ENCODE measurements at regions not wholly inside any gene's neighbourhood (a gene's known extent, or its start where the extent isn't known, plus 50 kb on each side); places are given as distances from the start of the nearest gene placed in this dataset.
"Not testable (repeated sequence)": the region's sequence is repeated elsewhere in the genome, so short reads cannot be mapped to it uniquely, and the experiment has no call there.

- Histone ChIP-seq H3K27me3 (ENCODE audit: control insufficient read depth in 3 of 3, insufficient read depth in 3 of 3, low read length in 3 of 3) (no peaks in the 10 kb centered on the region), H3K9ac (ENCODE audit: low read depth in 1 of 3, low read length in 3 of 3) (no peak overlapping the region)
Measured at GRCh38 chr1:182331387-182331786, 60.2 kb downstream of the GLUL start.

GRCh38 chr1:182330303-182330702 is 61.3 kb downstream of the GLUL start:
- Histone ChIP-seq H3K9me3 (ENCODE audit: control insufficient read depth in 3 of 3, low read length in 3 of 3) (no peaks in the 10 kb centered on the region), H3K4me3 (ENCODE audit: low read length in 3 of 3) (no peak overlapping the region), H3K36me3 (ENCODE audit: control insufficient read depth in 3 of 3, insufficient read depth in 3 of 3, low read length in 3 of 3) (no peaks in the 10 kb centered on the region), H3K9ac (ENCODE audit: low read depth in 1 of 3, low read length in 3 of 3) (no peak overlapping the region), H3K27ac (ENCODE audit: low read depth, low read length) (no peak overlapping the region), H3K4me1 (ENCODE audit: control insufficient read depth in 3 of 3, insufficient read depth in 3 of 3, low read length in 3 of 3) (no peaks in the 10 kb centered on the region), H3K27me3 (ENCODE audit: control insufficient read depth in 3 of 3, insufficient read depth in 3 of 3, low read length in 3 of 3) (no peaks in the 10 kb centered on the region)

More at GRCh38 chr1:182331387-182331786, 60.2 kb downstream of the GLUL start:
- H3K36me3 ChIP-seq (ENCODE audit: control insufficient read depth in 3 of 3, insufficient read depth in 3 of 3, low read length in 3 of 3) = no peaks in the 10 kb centered on the region
- H3K4me3 ChIP-seq (ENCODE audit: low read length in 3 of 3) = no peak overlapping the region
- peaks cover 0 to 7% (median 0%) of the 10 kb centered on the region in 3 donors for H3K4me1 ChIP-seq (ENCODE audit: control insufficient read depth in 3 of 3, insufficient read depth in 3 of 3, low read length in 3 of 3)
- no peaks in the 10 kb centered on the region for H3K9me3 ChIP-seq (ENCODE audit: control insufficient read depth in 3 of 3, low read length in 3 of 3)
- no peak overlapping the region for H3K27ac ChIP-seq (ENCODE audit: low read depth, low read length)

DNA sequence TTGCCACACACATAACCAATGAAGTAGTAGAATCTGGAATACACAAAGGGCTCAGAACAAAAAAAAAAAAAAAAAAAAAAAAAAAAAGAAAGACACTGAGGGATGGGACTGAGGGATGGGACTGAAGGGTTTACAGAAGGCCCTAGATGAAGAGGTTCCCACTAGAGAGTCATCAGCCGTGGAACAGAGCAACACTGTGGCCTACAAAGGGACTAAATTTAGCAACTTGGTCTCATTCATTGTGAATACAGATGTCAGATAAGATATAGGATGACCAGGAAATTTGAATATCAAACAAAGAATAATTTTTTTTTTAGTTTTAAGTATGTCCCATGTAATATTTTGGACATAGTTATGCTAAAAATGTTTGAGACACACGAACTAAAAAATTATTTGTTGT is 62.1 kb downstream of the GLUL start:
- Histone ChIP-seq H3K27ac (ENCODE audit: low read depth, low read length) (no peak overlapping the region), H3K9me3 (ENCODE audit: control insufficient read depth in 3 of 3, low read length in 3 of 3) (no peaks in the 10 kb centered on the region), H3K36me3 (ENCODE audit: control insufficient read depth in 3 of 3, insufficient read depth in 3 of 3, low read length in 3 of 3) (no peaks in the 10 kb centered on the region), H3K4me3 (ENCODE audit: low read length in 3 of 3) (no peak overlapping the region), H3K27me3 (ENCODE audit: control insufficient read depth in 3 of 3, insufficient read depth in 3 of 3, low read length in 3 of 3) (no peaks in the 10 kb centered on the region), H3K9ac (ENCODE audit: low read depth in 1 of 3, low read length in 3 of 3) (no peak overlapping the region), H3K4me1 (ENCODE audit: control insufficient read depth in 3 of 3, insufficient read depth in 3 of 3, low read length in 3 of 3) (no peaks in the 10 kb centered on the region)

- H3K9me3 ChIP-seq (ENCODE audit: control insufficient read depth in 3 of 3, low read length in 3 of 3) = no peaks in the 10 kb centered on the region
- H3K27ac ChIP-seq (ENCODE audit: low read depth, low read length) = no peak overlapping the region
- no peaks in the 10 kb centered on the region for H3K36me3 ChIP-seq (ENCODE audit: control insufficient read depth in 3 of 3, insufficient read depth in 3 of 3, low read length in 3 of 3)
- no peak overlapping the region for H3K9ac ChIP-seq (ENCODE audit: low read depth in 1 of 3, low read length in 3 of 3)
- no peaks in the 10 kb centered on the region for H3K27me3 ChIP-seq (ENCODE audit: control insufficient read depth in 3 of 3, insufficient read depth in 3 of 3, low read length in 3 of 3)
- H3K4me3 ChIP-seq (ENCODE audit: low read length in 3 of 3) = no peak overlapping the region
- H3K4me1 ChIP-seq (ENCODE audit: control insufficient read depth in 3 of 3, insufficient read depth in 3 of 3, low read length in 3 of 3) = no peaks in the 10 kb centered on the region
Measured at GRCh38 chr1:182328591-182328990, 63.0 kb downstream of the GLUL start.

DNA sequence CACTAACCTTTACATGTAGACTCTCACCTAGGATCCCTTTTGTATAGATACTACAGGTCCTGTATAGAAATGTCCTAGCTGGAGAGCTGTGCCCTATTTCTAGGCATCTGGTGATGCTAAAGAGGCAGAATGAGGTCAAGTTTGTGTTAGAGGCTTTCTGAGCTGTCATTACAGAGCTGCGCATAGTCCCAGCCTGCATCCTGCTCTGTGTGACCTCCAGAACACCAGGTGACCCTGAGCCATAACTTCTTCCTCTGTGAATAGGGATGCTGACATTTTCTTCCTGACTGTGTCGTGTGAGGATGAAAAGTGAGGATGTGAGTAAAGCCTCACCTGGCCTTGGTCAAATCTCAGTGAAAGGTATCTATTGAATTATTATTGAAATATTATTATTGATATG is 66.3 kb downstream of the GLUL start:
- Histone ChIP-seq H3K4me1 (ENCODE audit: control insufficient read depth in 3 of 3, insufficient read depth in 3 of 3, low read length in 3 of 3) (no peaks in the 10 kb centered on the region), H3K27me3 (ENCODE audit: control insufficient read depth in 3 of 3, insufficient read depth in 3 of 3, low read length in 3 of 3) (no peaks in the 10 kb centered on the region), H3K27ac (ENCODE audit: low read depth, low read length) (no peak overlapping the region), H3K9me3 (ENCODE audit: control insufficient read depth in 3 of 3, low read length in 3 of 3) (no peaks in the 10 kb centered on the region), H3K9ac (ENCODE audit: low read depth in 1 of 3, low read length in 3 of 3) (no peak overlapping the region), H3K36me3 (ENCODE audit: control insufficient read depth in 3 of 3, insufficient read depth in 3 of 3, low read length in 3 of 3) (no peaks in the 10 kb centered on the region), H3K4me3 (ENCODE audit: low read length in 3 of 3) (no peak overlapping the region)

- H3K27ac ChIP-seq (ENCODE audit: low read depth, low read length); H3K4me3 ChIP-seq (ENCODE audit: low read length in 3 of 3); H3K36me3 ChIP-seq (ENCODE audit: control insufficient read depth in 3 of 3, insufficient read depth in 3 of 3, low read length in 3 of 3); H3K9me3 ChIP-seq (ENCODE audit: control insufficient read depth in 3 of 3, low read length in 3 of 3); H3K27me3 ChIP-seq (ENCODE audit: control insufficient read depth in 3 of 3, insufficient read depth in 3 of 3, low read length in 3 of 3); H3K9ac ChIP-seq (ENCODE audit: low read depth in 1 of 3, low read length in 3 of 3): not testable (repeated sequence)
- peaks cover 4 to 14% (median 9%) of the 10 kb centered on the region in 3 donors for H3K4me1 ChIP-seq (ENCODE audit: control insufficient read depth in 3 of 3, insufficient read depth in 3 of 3, low read length in 3 of 3)
Measured at GRCh38 chr1:182321532-182321931, 70.1 kb downstream of the GLUL start.

GRCh38 chr1:182317611-182318161 is 73.9 kb downstream of the GLUL start:
- peak overlapping the region; percentile 42 for H3K27ac ChIP-seq (ENCODE audit: low read depth, low read length)
- H3K9ac ChIP-seq (ENCODE audit: low read depth in 1 of 3, low read length in 3 of 3) = no peak overlapping the region

DNA sequence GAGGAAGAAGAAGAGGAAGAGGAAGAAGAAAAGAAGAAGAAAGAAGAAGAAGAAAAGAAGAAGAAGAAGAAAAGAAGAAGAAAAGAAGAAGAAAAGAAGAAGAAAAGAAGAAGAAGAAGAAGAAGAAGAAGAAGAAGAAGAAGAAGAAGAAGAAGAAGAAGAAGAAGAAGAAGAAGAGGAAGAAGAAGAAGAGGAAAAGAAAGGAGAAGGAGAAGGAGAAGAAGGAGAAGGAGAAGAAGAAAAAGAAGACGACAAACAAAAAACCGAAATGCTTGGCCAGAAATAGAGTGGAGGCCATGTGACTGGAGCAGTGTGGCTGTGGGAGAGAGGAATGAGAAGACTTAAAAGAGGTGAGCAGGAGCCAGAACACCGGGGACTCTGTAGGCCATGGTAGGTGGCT is 75.1 kb downstream of the GLUL start:
- not testable (repeated sequence) for H3K4me3 ChIP-seq (ENCODE audit: low read length in 3 of 3); H3K27me3 ChIP-seq (ENCODE audit: control insufficient read depth in 3 of 3, insufficient read depth in 3 of 3, low read length in 3 of 3); H3K9me3 ChIP-seq (ENCODE audit: control insufficient read depth in 3 of 3, low read length in 3 of 3); H3K36me3 ChIP-seq (ENCODE audit: control insufficient read depth in 3 of 3, insufficient read depth in 3 of 3, low read length in 3 of 3); H3K9ac ChIP-seq (ENCODE audit: low read depth in 1 of 3, low read length in 3 of 3); H3K27ac ChIP-seq (ENCODE audit: low read depth, low read length)
- H3K4me1 ChIP-seq (ENCODE audit: control insufficient read depth in 3 of 3, insufficient read depth in 3 of 3, low read length in 3 of 3) = peaks cover 4 to 14% (median 9%) of the 10 kb centered on the region in 3 donors

More at GRCh38 chr1:182317611-182318161, 73.9 kb downstream of the GLUL start:
- Histone ChIP-seq H3K4me3 (ENCODE audit: low read length in 3 of 3) (no peak overlapping the region), H3K27me3 (ENCODE audit: control insufficient read depth in 3 of 3, insufficient read depth in 3 of 3, low read length in 3 of 3) (no peaks in the 10 kb centered on the region), H3K4me1 (ENCODE audit: control insufficient read depth in 3 of 3, insufficient read depth in 3 of 3, low read length in 3 of 3) (peaks cover 4 to 14% (median 9%) of the 10 kb centered on the region in 3 donors), H3K9me3 (ENCODE audit: control insufficient read depth in 3 of 3, low read length in 3 of 3) (no peaks in the 10 kb centered on the region), H3K36me3 (ENCODE audit: control insufficient read depth in 3 of 3, insufficient read depth in 3 of 3, low read length in 3 of 3) (no peaks in the 10 kb centered on the region)

DNA sequence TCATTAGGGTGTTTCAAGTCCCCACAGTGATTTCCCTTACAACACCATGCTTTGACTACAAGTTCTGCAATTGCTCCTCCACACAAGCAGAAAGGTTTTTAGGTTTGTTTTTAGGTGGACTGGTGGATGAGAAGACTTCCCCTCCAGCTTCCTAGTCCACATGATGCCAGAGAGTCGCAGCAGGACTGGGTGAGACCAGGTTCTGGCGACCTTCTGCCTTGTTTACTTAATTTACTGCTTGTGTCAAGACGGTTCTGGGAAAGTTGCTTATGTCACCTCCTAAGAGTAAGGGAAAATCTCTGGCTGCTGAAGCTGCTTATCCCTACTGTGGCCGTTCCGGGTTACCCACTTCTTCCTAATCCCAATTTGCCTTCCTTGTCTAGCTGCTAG is 76.4 kb downstream of the GLUL start:
- Histone ChIP-seq H3K9ac (ENCODE audit: low read depth in 1 of 3, low read length in 3 of 3) (no peak overlapping the region), H3K27me3 (ENCODE audit: control insufficient read depth in 3 of 3, insufficient read depth in 3 of 3, low read length in 3 of 3) (no peaks in the 10 kb centered on the region), H3K27ac (ENCODE audit: low read depth, low read length) (no peak overlapping the region), H3K9me3 (ENCODE audit: control insufficient read depth in 3 of 3, low read length in 3 of 3) (no peaks in the 10 kb centered on the region), H3K36me3 (ENCODE audit: control insufficient read depth in 3 of 3, insufficient read depth in 3 of 3, low read length in 3 of 3) (no peaks in the 10 kb centered on the region), H3K4me3 (ENCODE audit: low read length in 3 of 3) (no peak overlapping the region), H3K4me1 (ENCODE audit: control insufficient read depth in 3 of 3, insufficient read depth in 3 of 3, low read length in 3 of 3) (peaks cover 4 to 14% (median 9%) of the 10 kb centered on the region in 3 donors)

- H3K36me3 ChIP-seq (ENCODE audit: control insufficient read depth in 3 of 3, insufficient read depth in 3 of 3, low read length in 3 of 3) = no peaks in the 10 kb centered on the region
- no peak overlapping the region for H3K4me3 ChIP-seq (ENCODE audit: low read length in 3 of 3)
- H3K27ac ChIP-seq (ENCODE audit: low read depth, low read length) = no peak overlapping the region
- H3K27me3 ChIP-seq (ENCODE audit: control insufficient read depth in 3 of 3, insufficient read depth in 3 of 3, low read length in 3 of 3) = no peaks in the 10 kb centered on the region
- no peaks in the 10 kb centered on the region for H3K9me3 ChIP-seq (ENCODE audit: control insufficient read depth in 3 of 3, low read length in 3 of 3)
- no peak overlapping the region for H3K9ac ChIP-seq (ENCODE audit: low read depth in 1 of 3, low read length in 3 of 3)
- peaks cover 0 to 2% (median under 1%) of the 10 kb centered on the region in 3 donors for H3K4me1 ChIP-seq (ENCODE audit: control insufficient read depth in 3 of 3, insufficient read depth in 3 of 3, low read length in 3 of 3)
Measured at GRCh38 chr1:182309631-182310351, 81.8 kb downstream of the GLUL start.
